HCT116 (cell line): ENCODE measurements at regions not wholly inside any gene's neighbourhood (a gene's known extent, or its start where the extent isn't known, plus 50 kb on each side); places are given as distances from the start of the nearest gene placed in this dataset.

Experiments
- ATAC-seq: fragments of 200-7000 bp; cut with Tn5 transposase; 2 replicates; pipeline ENCODE4 v1.9.1; 2020; ENCODE audit warnings: mild to moderate bottlenecking, moderate library complexity
- BruUV-seq: library from RNA; stranded (reverse); fragments of 400-500 nt; replicated peaks from 2 replicates; lab custom pipeline; 2021; lab: Mats Ljungman, UMichigan
- CTCF ChIA-PET: fragments of 300-600 bp; sonication (Branson Sonifier 250); formaldehyde crosslinking; loops from one replicate; lab custom pipeline; 2021; ENCODE audit warnings: antibody characterized with exemption; lab: Charles Lee
- POLR2A ChIA-PET: fragments of 300-600, 350-600 bp; sonication (Branson Sonifier 250); formaldehyde crosslinking; loops from one replicate; lab custom pipeline; 2021; ENCODE audit warnings: antibody characterized with exemption; lab: Charles Lee
- RAD21 ChIA-PET, 2 experiments: fragments of 300-600 bp; sonication (Branson Sonifier 250); formaldehyde crosslinking; loops; one replicate each; lab custom pipeline; 2023; ENCODE audit warnings: low total read pairs in 2 of 2; ENCODE audit not compliant: uncharacterized antibody in 2 of 2, unreplicated experiment in 2 of 2, low non-redundant PET in 1 of 2; lab: Charles Lee
- DNase-seq: peaks from one replicate; pipeline ENCODE4 v3.0.0-alpha.2; 2010; ENCODE audit warnings: low read depth, low spot score
- H2AFZ ChIP-seq: fragments of 200-600 bp; shearing (Covaris generic), sonication (generic); 2 replicates; pipeline ENCODE4 v1.6.1; 2017; ENCODE audit warnings: low read depth, mixed run types, mixed read lengths, antibody characterized with exemption, low read length; ENCODE audit not compliant: poor library complexity, severe bottlenecking
- H3K27ac ChIP-seq: 2 replicates; pipeline ENCODE4 v1.5.1; 2012; ENCODE audit warnings: low read depth, low read length
- H3K27me3 ChIP-seq: fragments of 200-600 bp; sonication (generic); 2 replicates; pipeline ENCODE4 v1.6.1; 2016; ENCODE audit warnings: mixed run types, low read length, mixed read lengths; ENCODE audit not compliant: insufficient read depth
- H3K36me3 ChIP-seq, 2 experiments: fragments of 200-500 bp in 1 of 2; fragments of 200-600 bp in 1 of 2; sonication (Bioruptor generic) in 1 of 2; sonication (generic) in 1 of 2; 2 replicates each; pipeline versions ENCODE4 v1.5.1 to v1.6.1; 2014 to 2016; ENCODE audit warnings: low read length in 2 of 2, inconsistent platforms in 1 of 2, mixed read lengths in 1 of 2, mixed run types in 1 of 2; ENCODE audit not compliant: insufficient read depth in 2 of 2, control insufficient read depth in 1 of 2
- H3K4me1 ChIP-seq, 2 experiments: fragments of 200-600 bp in 1 of 2; sonication (generic) in 1 of 2; 2 replicates each; pipeline versions ENCODE4 v1.5.1 to v1.6.1; 2012 to 2017; ENCODE audit warnings: low read length in 2 of 2, inconsistent platforms in 1 of 2, mild to moderate bottlenecking in 1 of 2, mixed read lengths in 1 of 2, mixed run types in 1 of 2, moderate library complexity in 1 of 2; ENCODE audit not compliant: insufficient read depth in 2 of 2, control insufficient read depth in 1 of 2
- H3K4me2 ChIP-seq: fragments of 200-600 bp; sonication (generic); 2 replicates; pipeline ENCODE4 v1.6.1; 2017; ENCODE audit warnings: mixed run types, low read length, mixed read lengths
- H3K4me3 ChIP-seq, 2 experiments: fragments of 200-600 bp in 1 of 2; sonication (generic) in 1 of 2; replicated peaks in 1 of 2; 2 replicates each; pipeline ENCODE4 v1.5.1; 2011 to 2016; ENCODE audit warnings: low read length in 2 of 2, control low read depth in 1 of 2, low read depth in 1 of 2, mild to moderate bottlenecking in 1 of 2, mixed read lengths in 1 of 2, mixed run types in 1 of 2
- H3K79me2 ChIP-seq: fragments of 200-600 bp; sonication (generic); 2 replicates; pipeline ENCODE4 v1.6.1; 2017; ENCODE audit warnings: mild to moderate bottlenecking, mixed run types, low read length, moderate library complexity, mixed read lengths; ENCODE audit not compliant: insufficient read depth
- H3K9ac ChIP-seq: fragments of 200-600 bp; sonication (generic); 2 replicates; pipeline ENCODE4 v1.6.1; 2016; ENCODE audit warnings: low read length, mixed read lengths
- H3K9me2 ChIP-seq: fragments of 200-600 bp; sonication (generic), shearing (Covaris generic); 2 replicates; pipeline ENCODE4 v1.6.1; 2017; ENCODE audit warnings: mixed run types, mild to moderate bottlenecking, moderate library complexity; ENCODE audit not compliant: insufficient read depth
- H3K9me3 ChIP-seq, 2 experiments: fragments of 200-500 bp in 1 of 2; fragments of 200-600 bp in 1 of 2; sonication (Bioruptor generic) in 1 of 2; sonication (generic) in 1 of 2; 2 replicates each; pipeline ENCODE4 v1.6.1; 2014 to 2017; ENCODE audit warnings: low read length in 2 of 2, mixed read lengths in 2 of 2, inconsistent platforms in 1 of 2, low read depth in 1 of 2, mild to moderate bottlenecking in 1 of 2, mixed run types in 1 of 2, moderate library complexity in 1 of 2; ENCODE audit not compliant: control insufficient read depth in 1 of 2, insufficient read depth in 1 of 2
- H4K20me1 ChIP-seq: fragments of 200-600 bp; sonication (generic), shearing (Covaris generic); 2 replicates; pipeline ENCODE4 v1.6.1; 2017; ENCODE audit warnings: mixed run types, mild to moderate bottlenecking, moderate library complexity; ENCODE audit not compliant: insufficient read depth
- CEBPB ChIP-seq: IDR thresholded peaks from 2 replicates; pipeline ENCODE4 v1.6.1; 2012; ENCODE audit warnings: low read depth
- EGR1 ChIP-seq: IDR thresholded peaks from 2 replicates; pipeline ENCODE4 v1.6.1; 2012; ENCODE audit warnings: low read depth
- ELF1 ChIP-seq: IDR thresholded peaks from 2 replicates; pipeline ENCODE4 v1.6.1; 2012; ENCODE audit warnings: low read depth, borderline replicate concordance
- POLR2AphosphoS5 ChIP-seq: IDR thresholded peaks from 2 replicates; pipeline ENCODE4 v1.6.1; 2011; ENCODE audit warnings: mild to moderate bottlenecking, low read depth, low read length, moderate library complexity
- RAD21 ChIP-seq: IDR thresholded peaks from 2 replicates; pipeline ENCODE4 v1.6.1; 2012; ENCODE audit warnings: low read depth, mild to moderate bottlenecking
- SP1 ChIP-seq: IDR thresholded peaks from 2 replicates; pipeline ENCODE4 v1.6.1; 2012; ENCODE audit warnings: low read depth
- TCF7L2 ChIP-seq: IDR thresholded peaks from 2 replicates; pipeline ENCODE4 v1.7.0; 2011; ENCODE audit warnings: borderline replicate concordance, inconsistent platforms; ENCODE audit not compliant: insufficient read depth, insufficient read length; ENCODE audit errors: extremely low read depth
- YY1 ChIP-seq: IDR thresholded peaks from 2 replicates; pipeline ENCODE4 v1.6.1; 2011; ENCODE audit warnings: low read length, low read depth, moderate library complexity, mild to moderate bottlenecking; ENCODE audit not compliant: insufficient replicate concordance; ENCODE audit errors: extremely low read depth
- intact Hi-C: fragments of 100-400 bp; cut with micrococcal nuclease; formaldehyde crosslinking; loops from 2 replicates; pipeline ENCODE4 v1.10.0; 2022
- TF ChIP-seq, protein P1 (sequence below), 3 experiments: fragments of 200-600 bp in 1 of 3; sonication (generic) in 1 of 3; IDR thresholded peaks in 2 of 3; conservative IDR thresholded peaks in 1 of 3; 2 replicates each; pipeline ENCODE4 v1.5.1; 2012 to 2017; ENCODE audit warnings: low read depth in 2 of 3, low read length in 2 of 3, antibody characterized with exemption in 1 of 3, borderline replicate concordance in 1 of 3, control low read depth in 1 of 3, mild to moderate bottlenecking in 1 of 3, mixed read lengths in 1 of 3, mixed run types in 1 of 3, moderate library complexity in 1 of 3; ENCODE audit not compliant: insufficient read depth in 1 of 3
- TF ChIP-seq, protein P2 (sequence below): IDR thresholded peaks from 2 replicates; pipeline ENCODE4 v1.6.1; 2012

DNA sequence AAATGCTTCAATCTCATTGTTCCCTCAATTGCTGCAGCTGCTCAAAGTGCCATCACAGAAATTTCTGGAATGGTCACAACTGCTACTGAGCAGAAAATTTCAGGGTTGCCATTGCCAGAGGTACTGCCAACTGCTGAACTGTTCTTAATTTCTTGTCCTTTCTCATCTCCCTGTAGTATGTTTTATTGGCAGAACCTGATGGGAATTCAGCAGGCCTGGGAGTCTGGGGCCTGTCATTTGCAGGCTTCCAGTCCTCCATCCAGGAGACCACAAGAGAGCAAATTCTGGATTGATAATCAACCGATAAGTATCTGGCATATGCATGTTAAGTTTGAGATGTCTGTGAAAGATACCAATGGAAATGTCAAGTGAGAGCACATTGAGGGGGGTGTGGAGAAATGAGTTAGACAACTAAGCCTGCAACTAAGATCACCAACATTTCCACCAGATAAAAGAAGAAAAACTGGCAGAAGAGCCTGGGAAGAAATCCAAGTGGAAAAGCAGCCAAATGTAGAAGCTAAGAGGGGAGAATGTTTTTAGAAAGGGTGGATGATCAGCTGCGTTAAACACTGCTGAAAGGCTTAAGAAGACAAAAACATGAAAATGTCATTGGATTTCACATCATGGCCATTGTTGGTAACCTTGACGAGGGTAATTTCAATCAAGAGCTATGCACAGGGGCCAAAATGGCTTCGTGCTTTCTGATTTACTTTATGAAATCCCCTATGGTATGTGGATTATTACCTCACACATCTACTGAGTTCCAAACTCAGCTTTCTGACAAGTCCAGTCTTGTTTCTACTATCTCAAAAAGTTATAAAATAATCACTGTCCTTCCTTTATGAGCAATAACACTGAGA, 648.1 kb downstream of the PLPP3 start:
- intact Hi-C loops: no loop called here
- Histone ChIP-seq H3K4me1 (no peaks in the 10 kb centered on the region), H3K9me3 (no peaks in the 10 kb centered on the region), H3K36me3 (no peaks in the 10 kb centered on the region), H3K27me3 (no peaks in the 10 kb centered on the region), H3K4me2 (no peak overlapping the region), H2AFZ (no peak overlapping the region), H3K27ac (no peak overlapping the region), H3K9me2 (no peaks in the 10 kb centered on the region), H3K79me2 (no peaks in the 10 kb centered on the region), H3K9ac (no peak overlapping the region), H4K20me1 (no peaks in the 10 kb centered on the region), H3K4me3 (no peak overlapping the region)
- POLR2A ChIA-PET: no interaction called here
- ATAC-seq: no peak
- no TSS peak for BruUV-seq
- TF ChIP-seq, protein P1, sequence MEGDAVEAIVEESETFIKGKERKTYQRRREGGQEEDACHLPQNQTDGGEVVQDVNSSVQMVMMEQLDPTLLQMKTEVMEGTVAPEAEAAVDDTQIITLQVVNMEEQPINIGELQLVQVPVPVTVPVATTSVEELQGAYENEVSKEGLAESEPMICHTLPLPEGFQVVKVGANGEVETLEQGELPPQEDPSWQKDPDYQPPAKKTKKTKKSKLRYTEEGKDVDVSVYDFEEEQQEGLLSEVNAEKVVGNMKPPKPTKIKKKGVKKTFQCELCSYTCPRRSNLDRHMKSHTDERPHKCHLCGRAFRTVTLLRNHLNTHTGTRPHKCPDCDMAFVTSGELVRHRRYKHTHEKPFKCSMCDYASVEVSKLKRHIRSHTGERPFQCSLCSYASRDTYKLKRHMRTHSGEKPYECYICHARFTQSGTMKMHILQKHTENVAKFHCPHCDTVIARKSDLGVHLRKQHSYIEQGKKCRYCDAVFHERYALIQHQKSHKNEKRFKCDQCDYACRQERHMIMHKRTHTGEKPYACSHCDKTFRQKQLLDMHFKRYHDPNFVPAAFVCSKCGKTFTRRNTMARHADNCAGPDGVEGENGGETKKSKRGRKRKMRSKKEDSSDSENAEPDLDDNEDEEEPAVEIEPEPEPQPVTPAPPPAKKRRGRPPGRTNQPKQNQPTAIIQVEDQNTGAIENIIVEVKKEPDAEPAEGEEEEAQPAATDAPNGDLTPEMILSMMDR (IDR thresholded peaks at IDR 0.05 in 2 of 3, conservative IDR thresholded peaks at IDR 0.05 in 1 of 3; ENCODE audit: borderline replicate concordance in 1 of 3, insufficient read depth in 1 of 3, low read depth in 2 of 3, low read length in 2 of 3): no peak
- TF ChIP-seq SP1: no peak
- no peak for TF ChIP-seq YY1
- no peak for TF ChIP-seq TCF7L2
- TF ChIP-seq EGR1: no peak
- TF ChIP-seq, protein P2, sequence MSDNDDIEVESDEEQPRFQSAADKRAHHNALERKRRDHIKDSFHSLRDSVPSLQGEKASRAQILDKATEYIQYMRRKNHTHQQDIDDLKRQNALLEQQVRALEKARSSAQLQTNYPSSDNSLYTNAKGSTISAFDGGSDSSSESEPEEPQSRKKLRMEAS: no peak
- no peak for TF ChIP-seq CEBPB
- no peak for TF ChIP-seq ELF1
- no peak for TF ChIP-seq RAD21
- no peak for TF ChIP-seq POLR2AphosphoS5
- DNase-seq: no peak
- CTCF ChIA-PET: no interaction called here
- RAD21 ChIA-PET: no interaction called here
